GM19240 (cell line): ENCODE measurements at regions not wholly inside any gene's neighbourhood (a gene's known extent, or its start where the extent isn't known, plus 50 kb on each side); places are given as distances from the start of the nearest gene placed in this dataset.

Source experiments
- DNase-seq: peaks from one replicate; pipeline ENCODE4 v3.0.0; 2011; ENCODE audit warnings: low spot score; ENCODE audit not compliant: insufficient read length

DNA sequence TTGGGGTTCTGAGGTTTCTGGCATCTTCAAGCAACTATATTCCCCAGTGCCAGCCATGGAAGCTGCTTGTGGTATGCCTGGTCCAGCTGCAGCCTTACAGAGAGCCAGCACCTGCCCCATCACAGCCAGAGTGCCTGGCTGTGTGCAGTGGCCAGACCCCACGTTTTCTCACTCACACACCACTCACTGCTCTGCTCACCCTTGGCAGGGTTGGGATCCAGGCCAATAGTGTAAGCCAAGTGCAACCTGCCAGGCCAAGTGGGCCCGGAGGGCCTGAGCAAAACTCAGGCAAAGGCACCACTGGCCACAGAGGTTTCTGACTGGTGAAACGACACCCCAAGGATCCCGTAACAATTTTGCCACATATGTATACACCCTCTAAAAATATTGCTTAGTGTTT lies 67.9 kb upstream of the EYA4 start:
- no peak for DNase-seq

DNA sequence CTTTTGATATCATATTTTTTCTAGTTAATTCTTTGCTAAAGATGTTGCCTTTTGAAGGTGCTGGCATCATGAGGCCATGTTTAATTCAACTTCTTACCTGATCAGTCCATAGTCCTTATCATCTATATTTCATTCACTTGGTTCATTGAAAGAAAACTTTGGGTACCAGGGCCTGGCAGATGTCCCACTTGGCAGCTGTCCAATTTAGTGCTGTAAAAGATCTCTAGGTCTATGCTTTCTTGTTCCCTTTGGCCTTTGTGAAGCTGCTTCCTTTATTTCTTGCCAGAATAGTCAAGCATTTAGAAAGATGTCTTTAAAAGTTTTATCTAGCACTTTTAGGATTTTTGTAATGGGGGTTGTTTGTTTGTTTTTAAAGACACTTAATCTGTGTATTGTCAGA lies 61.7 kb upstream of the EYA4 start:
- DNase-seq, result no peak

DNA sequence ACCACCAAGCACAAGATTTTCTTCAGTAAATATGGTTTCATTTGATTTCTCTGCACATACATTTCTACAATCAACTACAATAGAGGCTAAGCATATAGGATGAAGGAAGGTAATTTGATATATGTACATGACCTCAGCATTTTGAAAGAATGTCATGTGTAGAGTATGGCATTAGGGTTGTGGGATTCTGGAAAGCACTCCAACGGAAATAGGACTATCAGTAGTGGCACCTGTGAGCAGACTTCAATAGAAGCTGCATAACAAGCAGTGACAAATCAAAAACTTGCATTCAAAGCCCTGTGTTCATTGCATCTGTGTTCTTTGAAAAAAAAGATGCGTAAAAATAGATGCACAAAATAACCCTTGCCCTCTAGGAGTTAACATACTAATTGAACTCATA lies 57.5 kb upstream of the EYA4 start:
- DNase-seq, result no peak

DNA sequence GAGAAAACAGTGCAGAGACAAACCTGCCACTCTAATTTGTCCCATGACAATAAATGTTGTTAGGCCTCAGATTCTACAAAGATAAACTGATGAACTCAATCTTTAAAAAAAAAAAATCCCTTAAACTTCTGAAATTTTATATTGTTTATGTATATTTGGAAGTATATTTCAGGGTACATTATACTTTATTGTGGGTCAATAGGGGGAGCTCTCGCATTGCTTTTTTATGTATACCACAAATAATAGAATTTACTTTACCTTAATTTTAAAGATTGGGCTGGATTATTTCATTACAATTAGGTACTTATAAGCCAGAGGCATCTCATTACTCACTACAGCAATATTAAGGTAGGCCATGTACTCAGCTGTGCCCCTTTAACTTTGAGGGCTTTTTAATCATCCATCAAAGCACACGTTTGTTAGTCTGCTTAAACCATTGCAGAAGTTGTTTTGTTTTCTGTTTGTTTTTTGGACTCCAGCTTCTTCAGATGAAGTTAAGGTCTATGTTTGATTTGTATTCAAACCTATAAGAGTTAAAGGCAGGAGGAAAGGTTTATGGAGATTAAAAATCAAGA lies 56.3 kb upstream of the EYA4 start:
- no peak for DNase-seq

DNA sequence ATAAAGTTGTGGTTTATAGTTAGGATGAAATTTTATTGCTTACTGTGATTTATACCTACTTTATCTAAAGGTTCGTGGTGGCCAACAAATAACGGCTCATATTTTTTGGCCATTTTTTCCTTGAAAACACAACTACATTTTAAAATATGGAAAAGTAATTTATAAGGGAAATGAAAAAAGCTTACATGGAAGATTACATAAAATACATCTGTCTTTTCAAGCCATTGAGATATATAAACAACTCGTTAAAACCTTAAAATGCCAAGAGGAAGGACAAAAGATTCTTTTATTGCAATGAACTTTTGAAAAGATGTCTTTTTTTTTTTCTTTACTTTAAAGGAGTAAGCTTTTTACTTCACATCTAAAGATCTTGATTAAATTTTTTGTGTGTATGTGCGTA lies 55.4 kb upstream of the EYA4 start:
- DNase-seq, result no peak

DNA sequence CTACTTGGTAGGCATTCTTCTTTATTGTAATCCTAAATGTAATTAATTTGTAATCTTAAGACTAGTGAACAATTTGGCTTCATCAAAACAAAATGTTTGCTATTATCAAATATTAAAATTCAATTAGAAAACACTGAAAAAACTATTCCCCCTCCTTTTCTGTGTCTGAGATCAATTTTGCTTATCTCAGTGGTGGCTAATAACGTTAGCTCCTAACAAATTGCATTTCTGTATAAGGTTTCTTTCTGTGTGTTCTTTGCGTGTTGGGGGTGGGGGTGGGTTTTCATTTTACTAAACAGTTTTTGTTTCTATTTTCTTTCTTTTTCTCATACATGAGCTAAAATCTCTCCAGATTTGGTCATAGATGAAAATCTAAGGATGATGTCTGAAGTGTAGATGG lies 54.0 kb upstream of the EYA4 start:
- DNase-seq, result no peak

DNA sequence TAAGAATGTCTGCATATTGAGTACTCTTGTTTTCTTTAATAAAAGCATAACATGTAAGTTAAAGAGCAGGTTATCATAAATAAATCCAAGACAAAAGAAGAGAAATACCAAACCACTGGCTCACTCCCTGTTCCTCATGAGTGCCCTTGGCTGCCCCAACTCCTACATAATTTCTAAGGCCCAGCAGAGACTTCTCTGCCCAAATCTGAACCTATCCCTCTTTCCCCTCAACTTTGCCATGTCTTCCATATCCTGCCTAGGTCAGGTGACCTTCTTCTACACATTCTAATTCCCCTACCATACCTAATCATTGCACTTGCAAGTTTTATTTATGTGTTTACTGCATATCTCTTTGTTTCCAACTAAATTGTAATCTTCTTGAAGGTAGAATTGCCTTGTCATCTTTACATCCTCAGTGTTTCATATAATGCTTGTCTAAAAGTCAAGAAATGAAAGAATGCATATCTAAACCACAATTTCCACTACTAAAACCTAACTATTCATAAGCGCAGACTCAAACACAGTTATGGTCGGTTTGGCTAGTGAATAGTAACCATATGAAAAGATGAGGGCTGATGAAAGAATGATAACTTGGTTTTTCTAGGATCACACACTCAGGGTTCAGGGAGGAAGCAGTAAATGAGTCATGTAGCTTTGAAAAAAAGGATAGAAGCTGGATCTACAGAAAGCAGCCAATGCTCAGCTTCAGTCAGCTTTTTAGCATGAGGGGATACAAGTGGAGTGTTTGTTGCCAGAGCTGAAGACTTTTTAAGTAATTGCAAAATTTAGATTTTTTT lies 53.3 kb upstream of the EYA4 start:
- DNase-seq, result no peak

DNA sequence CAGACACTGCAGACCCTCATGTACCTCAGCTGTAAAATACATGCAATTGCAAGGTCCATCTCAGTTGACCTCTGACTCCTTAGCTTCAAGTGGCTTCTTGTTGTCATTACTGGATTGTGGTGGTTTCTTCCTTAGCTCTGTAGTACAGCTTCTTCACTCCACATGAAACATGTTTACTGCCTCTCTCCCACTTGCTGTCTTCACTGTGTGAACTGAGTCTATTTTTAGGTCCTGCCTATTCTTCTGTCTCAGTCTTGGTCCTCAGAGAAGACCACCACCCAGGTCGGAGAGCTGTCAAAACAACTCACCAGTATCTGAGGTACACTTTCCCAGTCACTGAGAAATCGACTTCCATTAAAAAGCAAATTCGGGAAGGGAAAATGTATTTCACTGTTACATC lies 50.2 kb upstream of the EYA4 start:
- DNase-seq, result no peak

DNA sequence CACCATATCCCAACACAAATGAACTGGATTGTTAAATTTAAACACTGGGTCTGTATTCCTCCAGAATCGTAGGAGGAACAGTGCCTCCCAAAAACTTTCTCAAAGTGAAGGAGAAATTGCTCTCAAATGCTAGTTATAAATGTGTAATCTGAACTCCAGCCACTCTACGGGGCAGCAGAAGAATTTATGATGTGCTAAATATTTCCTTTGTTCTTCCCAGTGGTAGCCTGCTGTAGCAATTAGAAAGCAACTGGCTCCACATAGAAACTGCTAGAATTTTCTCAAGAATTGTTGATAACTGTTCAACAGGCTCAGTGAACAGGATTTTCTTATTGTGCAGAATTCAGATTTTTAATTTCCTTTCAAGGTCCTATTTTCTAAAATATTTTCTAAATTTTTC lies 49.8 kb upstream of the EYA4 start:
- no peak for DNase-seq
